ENCODE measurements at regions not wholly inside any gene's neighbourhood (a gene's known extent, or its start where the extent isn't known, plus 50 kb on each side); places are given as distances from the start of the nearest gene placed in this dataset.

DNA sequence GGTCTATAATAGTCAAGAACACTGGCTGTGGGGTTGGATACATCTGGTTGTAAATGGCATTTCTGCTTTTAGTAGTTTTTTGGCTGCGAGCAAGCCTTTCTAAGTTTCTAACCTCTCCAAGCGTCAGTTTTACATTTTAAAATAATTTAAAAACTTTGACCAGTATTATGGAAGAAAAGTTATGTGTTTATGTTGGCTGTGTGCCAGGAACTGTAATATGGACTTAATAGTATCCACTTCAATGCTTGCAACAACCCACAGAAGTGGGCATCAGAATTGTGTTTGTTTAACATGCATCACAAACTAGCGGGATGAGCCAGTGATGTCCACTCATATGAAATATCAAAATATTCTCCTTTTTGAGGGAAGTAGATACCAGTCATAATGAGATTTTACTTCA is 844.2 kb downstream of the JRKL start:
- TF ChIP-seq, protein P1, sequence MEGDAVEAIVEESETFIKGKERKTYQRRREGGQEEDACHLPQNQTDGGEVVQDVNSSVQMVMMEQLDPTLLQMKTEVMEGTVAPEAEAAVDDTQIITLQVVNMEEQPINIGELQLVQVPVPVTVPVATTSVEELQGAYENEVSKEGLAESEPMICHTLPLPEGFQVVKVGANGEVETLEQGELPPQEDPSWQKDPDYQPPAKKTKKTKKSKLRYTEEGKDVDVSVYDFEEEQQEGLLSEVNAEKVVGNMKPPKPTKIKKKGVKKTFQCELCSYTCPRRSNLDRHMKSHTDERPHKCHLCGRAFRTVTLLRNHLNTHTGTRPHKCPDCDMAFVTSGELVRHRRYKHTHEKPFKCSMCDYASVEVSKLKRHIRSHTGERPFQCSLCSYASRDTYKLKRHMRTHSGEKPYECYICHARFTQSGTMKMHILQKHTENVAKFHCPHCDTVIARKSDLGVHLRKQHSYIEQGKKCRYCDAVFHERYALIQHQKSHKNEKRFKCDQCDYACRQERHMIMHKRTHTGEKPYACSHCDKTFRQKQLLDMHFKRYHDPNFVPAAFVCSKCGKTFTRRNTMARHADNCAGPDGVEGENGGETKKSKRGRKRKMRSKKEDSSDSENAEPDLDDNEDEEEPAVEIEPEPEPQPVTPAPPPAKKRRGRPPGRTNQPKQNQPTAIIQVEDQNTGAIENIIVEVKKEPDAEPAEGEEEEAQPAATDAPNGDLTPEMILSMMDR (IDR thresholded peaks at IDR 0.05 in 4 of 5, conservative IDR thresholded peaks at IDR 0.05 in 1 of 5): no peak
- TF ChIP-seq POLR2A (IDR thresholded peaks at IDR 0.05): no peak

Data from gastrocnemius medialis (tissue), 4 donors.